SU-DHL-6 (cell line): ENCODE measurements at regions not wholly inside any gene's neighbourhood (a gene's known extent, or its start where the extent isn't known, plus 50 kb on each side); places are given as distances from the start of the nearest gene placed in this dataset.

Experiments used
- H2AFZ ChIP-seq: fragments of 200-600 bp; sonication (generic); 2 replicates; pipeline ENCODE4 v1.6.1; 2014; ENCODE audit warnings: low read depth, mild to moderate bottlenecking, moderate library complexity, mixed read lengths, antibody characterized with exemption, low read length; ENCODE audit not compliant: severe bottlenecking
- H3F3A ChIP-seq: fragments of 200-600 bp; shearing (Covaris generic); 2 replicates; pipeline ENCODE4 v1.6.0; 2016; ENCODE audit warnings: antibody characterized with exemption, mild to moderate bottlenecking; ENCODE audit not compliant: insufficient read depth
- H3K27ac ChIP-seq: fragments of 200-600 bp; sonication (generic); 2 replicates; pipeline ENCODE4 v1.5.1; 2016; ENCODE audit warnings: low read depth, mild to moderate bottlenecking, low read length, moderate library complexity, mixed read lengths
- H3K27me3 ChIP-seq: fragments of 200-600 bp; sonication (generic), shearing (Covaris generic); 2 replicates; pipeline ENCODE4 v1.6.0; 2014; ENCODE audit warnings: mild to moderate bottlenecking, low read length
- H3K36me3 ChIP-seq: fragments of 200-600 bp; sonication (generic); 2 replicates; pipeline ENCODE4 v1.6.1; 2014; ENCODE audit warnings: mild to moderate bottlenecking, low read length, mixed read lengths
- H3K4me2 ChIP-seq: fragments of 300-600, 200-600 bp; shearing (Covaris generic), sonication (generic); 2 replicates; pipeline ENCODE4 v1.6.0; 2014; ENCODE audit warnings: low read length, low read depth, mild to moderate bottlenecking; ENCODE audit not compliant: poor library complexity, severe bottlenecking
- H3K4me3 ChIP-seq: fragments of 200-600 bp; sonication (generic); 2 replicates; pipeline ENCODE4 v1.5.1; 2014; ENCODE audit warnings: antibody characterized with exemption, low read length, mild to moderate bottlenecking, mixed read lengths; ENCODE audit not compliant: insufficient read depth, poor library complexity, severe bottlenecking
- H3K79me2 ChIP-seq: fragments of 200-600 bp; sonication (generic); 2 replicates; pipeline ENCODE4 v1.6.1; 2014; ENCODE audit warnings: mild to moderate bottlenecking, low read length, moderate library complexity; ENCODE audit not compliant: insufficient read depth
- H3K9ac ChIP-seq: fragments of 200-600 bp; sonication (generic); 2 replicates; pipeline ENCODE4 v1.7.0; 2014; ENCODE audit warnings: mild to moderate bottlenecking, low read length
- H3K9me2 ChIP-seq: fragments of 200-600 bp; sonication (generic); replicated peaks from 2 replicates; pipeline ENCODE4 v1.6.1; 2014; ENCODE audit warnings: low read length; ENCODE audit not compliant: insufficient read depth
- H3K9me3 ChIP-seq: fragments of 200-600 bp; sonication (generic); 2 replicates; pipeline ENCODE4 v1.6.1; 2014; ENCODE audit warnings: low read length, mixed read lengths; ENCODE audit not compliant: insufficient read depth
- H4K20me1 ChIP-seq: fragments of 200-600 bp; sonication (generic); 2 replicates; pipeline ENCODE4 v1.6.1; 2014; ENCODE audit warnings: low read depth, mild to moderate bottlenecking, antibody characterized with exemption, low read length, moderate library complexity, mixed read lengths
- EZH2phosphoT487 ChIP-seq: fragments of 200-600 bp; sonication (generic), shearing (Covaris generic); conservative IDR thresholded peaks from 2 replicates; pipeline ENCODE4 v1.6.1; 2018; ENCODE audit warnings: mild to moderate bottlenecking, antibody characterized with exemption, low read length, moderate library complexity, mixed read lengths
- TF ChIP-seq, protein P1 (sequence below): fragments of 200-600 bp; sonication (generic); IDR thresholded peaks from one replicate; pipeline ENCODE4 v1.5.1; 2017; ENCODE audit warnings: antibody characterized with exemption, mild to moderate bottlenecking, low read length, moderate library complexity; ENCODE audit not compliant: insufficient read depth, poor library complexity, severe bottlenecking

DNA sequence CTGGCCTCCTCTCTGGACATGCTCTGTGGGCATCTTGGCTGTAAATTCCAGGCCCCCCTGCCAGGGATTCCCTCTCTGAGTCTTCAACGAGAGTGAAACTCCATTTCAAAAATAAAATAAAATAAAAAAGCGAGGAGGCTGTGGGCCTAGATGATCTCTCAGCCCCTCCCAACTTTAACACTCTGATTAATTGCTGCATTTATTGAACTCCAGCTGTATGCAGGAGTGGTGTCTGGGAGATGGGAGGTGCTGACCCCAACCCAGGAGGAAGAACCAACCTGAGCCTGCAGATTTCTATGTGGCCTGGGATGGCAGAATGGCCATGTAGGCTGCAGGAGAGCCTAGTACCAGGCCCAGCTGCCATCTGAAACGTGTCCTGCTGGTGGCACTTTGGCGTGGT lies 154.5 kb upstream of the IER5L start:
- no peaks in the 10 kb centered on the region; the same call in 1 of the 2 replicates for H3K27me3 ChIP-seq
- no peaks in the 10 kb centered on the region for H3K9me3 ChIP-seq
- H3F3A ChIP-seq = no peaks in the 10 kb centered on the region
- no peak overlapping the region for H3K27ac ChIP-seq
- no peaks in the 10 kb centered on the region for H4K20me1 ChIP-seq
- H3K9me2 ChIP-seq = no peaks in the 10 kb centered on the region
- H3K36me3 ChIP-seq = no peaks in the 10 kb centered on the region
- no peak overlapping the region for H3K4me3 ChIP-seq
- TF ChIP-seq EZH2phosphoT487 = no peak
- TF ChIP-seq, protein P1, sequence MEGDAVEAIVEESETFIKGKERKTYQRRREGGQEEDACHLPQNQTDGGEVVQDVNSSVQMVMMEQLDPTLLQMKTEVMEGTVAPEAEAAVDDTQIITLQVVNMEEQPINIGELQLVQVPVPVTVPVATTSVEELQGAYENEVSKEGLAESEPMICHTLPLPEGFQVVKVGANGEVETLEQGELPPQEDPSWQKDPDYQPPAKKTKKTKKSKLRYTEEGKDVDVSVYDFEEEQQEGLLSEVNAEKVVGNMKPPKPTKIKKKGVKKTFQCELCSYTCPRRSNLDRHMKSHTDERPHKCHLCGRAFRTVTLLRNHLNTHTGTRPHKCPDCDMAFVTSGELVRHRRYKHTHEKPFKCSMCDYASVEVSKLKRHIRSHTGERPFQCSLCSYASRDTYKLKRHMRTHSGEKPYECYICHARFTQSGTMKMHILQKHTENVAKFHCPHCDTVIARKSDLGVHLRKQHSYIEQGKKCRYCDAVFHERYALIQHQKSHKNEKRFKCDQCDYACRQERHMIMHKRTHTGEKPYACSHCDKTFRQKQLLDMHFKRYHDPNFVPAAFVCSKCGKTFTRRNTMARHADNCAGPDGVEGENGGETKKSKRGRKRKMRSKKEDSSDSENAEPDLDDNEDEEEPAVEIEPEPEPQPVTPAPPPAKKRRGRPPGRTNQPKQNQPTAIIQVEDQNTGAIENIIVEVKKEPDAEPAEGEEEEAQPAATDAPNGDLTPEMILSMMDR = no peak
- no peak overlapping the region for H2AFZ ChIP-seq
- no peak overlapping the region for H3K4me2 ChIP-seq
- no peaks in the 10 kb centered on the region for H3K79me2 ChIP-seq
- no peak overlapping the region for H3K9ac ChIP-seq

DNA sequence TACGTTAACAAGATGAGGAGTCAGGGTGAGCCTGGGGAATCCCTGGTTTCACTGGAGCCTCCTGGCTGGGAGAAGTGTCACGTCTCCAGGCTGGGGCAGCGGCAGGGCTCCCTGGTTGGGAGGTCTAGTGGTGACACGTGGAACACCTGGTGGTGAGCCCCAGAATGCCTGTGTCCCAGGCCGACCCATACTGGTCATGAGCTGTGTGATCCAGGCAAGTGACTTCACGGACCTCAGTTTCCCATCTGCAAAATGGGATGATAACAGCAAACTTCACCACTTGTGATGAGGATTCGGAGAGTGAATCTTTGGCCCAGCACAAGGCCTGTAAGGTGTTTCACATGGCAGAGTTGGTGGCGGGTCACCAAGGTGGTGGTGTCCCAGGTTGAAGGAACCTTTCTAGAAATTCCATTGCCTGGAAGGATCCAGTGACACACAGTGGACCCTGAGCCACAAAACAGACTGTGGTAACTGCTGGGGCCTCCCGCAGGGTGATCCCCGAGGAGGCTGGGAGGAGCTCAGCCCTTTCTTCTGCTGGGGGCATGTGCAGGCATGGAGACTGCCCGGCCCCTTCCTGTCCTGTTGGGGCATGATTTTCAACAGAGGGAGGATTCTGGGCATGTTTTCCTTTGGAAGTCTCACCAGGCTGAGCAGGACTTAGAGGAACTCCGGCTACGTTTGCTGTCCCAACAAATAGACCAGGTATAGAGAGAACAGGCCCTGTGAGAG lies 153.9 kb upstream of the IER5L start:
- Histone ChIP-seq H3K9me2 (no peaks in the 10 kb centered on the region), H3K79me2 (no peaks in the 10 kb centered on the region), H3K9me3 (no peaks in the 10 kb centered on the region), H4K20me1 (no peaks in the 10 kb centered on the region), H3K9ac (no peak overlapping the region), H3K27ac (no peak overlapping the region), H3F3A (no peaks in the 10 kb centered on the region), H2AFZ (no peak overlapping the region), H3K36me3 (no peaks in the 10 kb centered on the region), H3K4me2 (no peak overlapping the region), H3K4me3 (no peak overlapping the region), H3K27me3 (no peaks in the 10 kb centered on the region; the same call in 1 of the 2 replicates)
- no peak for TF ChIP-seq EZH2phosphoT487
- TF ChIP-seq, protein P1 = no peak

DNA sequence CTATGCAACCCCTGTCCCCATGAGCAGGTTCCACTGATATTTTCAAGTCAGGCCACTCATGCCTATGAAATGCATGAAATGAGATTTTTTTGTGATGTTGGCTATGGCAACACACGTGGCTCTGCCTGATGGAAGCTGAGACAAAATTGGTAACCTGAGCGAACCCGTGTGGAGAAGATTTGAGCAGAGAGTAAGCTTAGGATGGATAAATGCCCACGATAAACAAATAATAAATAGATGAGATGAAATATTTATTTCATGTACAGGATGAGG lies 153.4 kb upstream of the IER5L start:
- Histone ChIP-seq H3K9me3 (no peaks in the 10 kb centered on the region), H2AFZ (no peak overlapping the region), H3K4me3 (no peak overlapping the region), H3K9me2 (no peaks in the 10 kb centered on the region), H3K79me2 (no peaks in the 10 kb centered on the region), H3F3A (no peaks in the 10 kb centered on the region), H4K20me1 (no peaks in the 10 kb centered on the region), H3K4me2 (no peak overlapping the region), H3K27me3 (no peaks in the 10 kb centered on the region), H3K27ac (no peak overlapping the region), H3K36me3 (no peaks in the 10 kb centered on the region), H3K9ac (no peak overlapping the region)
- TF ChIP-seq EZH2phosphoT487 = no peak
- TF ChIP-seq, protein P1 = no peak
